GM21515 (cell line): ENCODE measurements at regions not wholly inside any gene's neighbourhood (a gene's known extent, or its start where the extent isn't known, plus 50 kb on each side); places are given as distances from the start of the nearest gene placed in this dataset.

Source experiments
- ATAC-seq: cut with Tn5 transposase; IDR thresholded peaks from one replicate; pipeline ENCODE4 v1.9.1; 2021; ENCODE audit not compliant: unreplicated experiment

DNA sequence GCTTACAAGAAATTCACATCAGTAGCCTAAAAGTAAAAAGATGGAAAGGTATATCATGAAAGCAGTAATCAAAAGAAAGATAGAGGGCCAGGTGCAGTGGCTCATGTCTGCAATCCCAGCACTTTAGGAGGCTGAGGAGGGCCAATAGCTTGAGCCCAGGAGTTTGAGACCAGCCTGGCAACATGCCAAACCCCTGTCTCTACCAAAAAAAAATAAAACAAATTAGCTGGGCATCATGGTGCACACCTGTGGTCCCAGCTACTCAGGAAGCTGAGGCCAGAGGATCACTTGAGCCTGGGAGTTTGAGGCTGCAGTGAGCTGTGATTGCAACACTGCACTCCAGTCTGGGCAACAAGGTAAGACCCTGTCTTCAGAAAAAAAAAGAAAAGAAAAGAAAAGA is 55.5 kb downstream of the GSPT2 start:
- no peak for ATAC-seq

DNA sequence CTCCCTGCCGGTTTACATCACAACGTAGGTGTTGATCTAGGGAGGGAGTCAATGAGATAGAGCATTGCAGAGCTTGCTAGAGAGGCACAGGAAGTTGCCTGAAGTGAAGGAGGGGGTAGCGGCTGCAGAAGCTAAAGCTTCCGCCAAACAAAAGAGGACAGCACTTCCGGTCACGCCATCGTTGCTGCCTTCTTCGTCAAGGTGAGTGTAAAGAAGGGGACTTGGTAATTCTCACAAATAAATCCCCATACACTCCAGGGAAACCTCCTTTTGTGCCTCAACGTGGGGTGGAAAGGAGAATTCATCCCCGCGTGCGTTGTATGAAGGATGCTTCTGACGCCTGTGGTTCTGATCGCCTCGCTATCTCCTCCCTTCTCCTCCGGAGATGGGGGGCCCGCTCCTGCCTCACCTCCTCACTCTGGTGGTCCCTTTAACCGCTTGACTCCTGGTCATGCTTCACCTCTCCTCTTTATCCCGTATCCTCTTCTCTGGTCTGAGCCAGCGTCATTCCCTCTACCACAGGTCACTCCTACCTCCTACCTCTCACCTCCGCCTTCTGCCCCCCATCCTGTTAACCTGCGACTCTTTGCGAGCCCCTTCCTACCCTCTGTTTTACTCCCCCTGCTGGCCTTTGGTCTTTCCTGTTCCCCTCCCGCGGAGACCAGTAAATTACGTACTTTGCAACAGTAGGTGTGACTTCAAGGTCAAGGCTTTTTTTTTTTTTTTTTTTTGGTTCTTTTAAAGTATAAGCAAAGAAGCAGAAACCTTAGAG is 59.9 kb downstream of the GSPT2 start:
- peak; percentile 88 for ATAC-seq

DNA sequence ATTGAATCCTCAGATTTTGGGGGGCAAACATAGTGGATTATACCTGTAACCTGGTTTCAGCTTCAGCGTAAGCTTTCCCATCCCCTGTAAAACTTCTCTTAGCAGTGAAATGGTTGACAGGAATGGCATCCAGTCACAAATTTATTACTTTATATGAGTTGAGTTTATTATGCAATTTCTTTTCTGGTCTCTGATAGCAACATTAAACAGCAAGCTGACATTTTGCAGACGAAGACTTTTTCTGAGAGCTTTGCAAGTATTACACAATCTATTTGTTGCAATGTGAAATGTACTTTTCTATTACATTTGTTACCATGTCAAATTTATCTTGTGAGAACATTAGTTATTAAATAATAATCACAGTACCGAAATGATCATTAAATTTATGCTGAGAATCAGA is 60.6 kb downstream of the GSPT2 start:
- ATAC-seq, result no peak

DNA sequence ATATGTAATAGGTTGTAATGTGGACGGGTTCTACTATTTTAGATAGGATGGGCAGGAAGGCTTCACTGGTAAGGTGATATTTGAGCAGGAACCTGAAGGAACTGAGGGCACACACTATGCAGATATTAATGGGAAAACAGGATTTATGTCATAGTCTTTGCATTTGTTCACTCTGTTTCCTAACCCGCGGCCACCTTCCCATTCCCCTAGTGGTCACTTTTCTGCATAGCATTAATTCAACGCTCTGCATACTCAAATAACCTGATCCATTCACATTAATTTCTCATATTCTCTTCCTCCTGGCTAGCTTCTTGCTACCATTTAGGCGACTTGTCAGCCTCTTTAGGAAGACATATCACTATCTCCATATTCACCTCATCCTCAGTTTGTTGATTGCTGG is 61.5 kb downstream of the GSPT2 start:
- no peak for ATAC-seq

DNA sequence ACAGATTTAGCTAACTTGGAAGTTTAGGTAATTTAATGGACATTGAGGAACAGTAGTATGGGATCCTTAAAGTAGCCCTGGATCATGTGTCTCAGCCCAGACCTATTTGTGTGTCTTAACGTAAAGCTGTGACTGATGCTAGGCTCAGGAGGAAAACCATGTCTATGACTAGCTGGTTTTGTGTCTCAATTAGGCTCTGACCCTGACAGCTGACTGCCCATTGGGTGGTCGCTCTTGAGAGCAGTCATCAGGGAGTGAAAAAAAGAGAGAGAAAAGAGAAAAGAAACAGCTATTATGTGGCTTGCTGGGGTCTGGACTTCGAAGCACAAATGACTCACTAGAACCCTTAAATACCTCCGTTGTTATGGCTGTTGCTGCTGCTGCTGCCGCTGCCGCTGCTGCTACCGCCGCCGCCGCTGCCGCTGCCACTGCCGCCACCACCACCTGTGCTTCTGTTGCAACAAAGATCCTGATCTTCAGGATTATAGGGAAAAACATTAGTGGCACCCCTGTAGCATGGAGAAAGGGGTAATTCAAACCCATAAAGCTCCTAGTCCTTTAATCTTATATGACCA is 70.7 kb downstream of the GSPT2 start:
- ATAC-seq, result no peak

DNA sequence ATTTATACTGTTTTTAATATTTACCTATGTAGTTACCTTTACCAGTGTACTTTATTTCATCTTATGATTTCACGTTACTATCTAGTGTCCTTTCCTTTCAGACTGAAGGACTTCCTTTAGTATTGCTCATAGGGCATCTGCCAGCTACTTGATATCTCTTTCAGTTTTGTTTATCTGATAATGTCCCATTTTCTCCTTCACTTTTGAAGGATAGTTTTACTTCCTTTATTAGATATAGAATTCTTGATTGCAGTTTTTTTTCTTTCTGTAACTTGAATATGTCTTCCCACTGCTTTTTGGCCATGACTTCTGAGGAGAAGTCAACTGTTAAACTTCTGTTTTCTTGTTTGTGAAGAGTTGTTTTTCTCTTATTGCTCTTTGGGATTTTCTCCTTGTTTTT is 69.4 kb upstream of the MAGED1 start:
- no peak for ATAC-seq

DNA sequence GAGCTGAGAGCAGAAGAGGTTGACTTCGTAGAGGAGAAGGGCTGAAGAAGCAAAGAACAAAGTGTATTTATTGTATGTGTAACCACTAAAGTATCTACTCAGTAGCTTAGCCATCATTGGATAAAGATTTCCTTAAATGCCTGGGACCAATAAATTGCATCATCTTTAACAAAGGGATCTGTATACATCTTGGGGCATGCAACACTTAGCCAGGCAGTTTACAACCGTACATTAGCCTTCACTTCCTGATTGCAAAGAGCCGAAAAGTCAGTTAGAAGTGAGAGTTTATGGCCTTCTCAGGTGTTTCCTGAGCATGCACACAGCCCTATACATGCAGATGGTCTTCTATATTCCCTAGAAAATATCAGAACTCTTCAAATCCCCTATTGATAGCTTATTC is 68.0 kb upstream of the MAGED1 start:
- no peak for ATAC-seq

DNA sequence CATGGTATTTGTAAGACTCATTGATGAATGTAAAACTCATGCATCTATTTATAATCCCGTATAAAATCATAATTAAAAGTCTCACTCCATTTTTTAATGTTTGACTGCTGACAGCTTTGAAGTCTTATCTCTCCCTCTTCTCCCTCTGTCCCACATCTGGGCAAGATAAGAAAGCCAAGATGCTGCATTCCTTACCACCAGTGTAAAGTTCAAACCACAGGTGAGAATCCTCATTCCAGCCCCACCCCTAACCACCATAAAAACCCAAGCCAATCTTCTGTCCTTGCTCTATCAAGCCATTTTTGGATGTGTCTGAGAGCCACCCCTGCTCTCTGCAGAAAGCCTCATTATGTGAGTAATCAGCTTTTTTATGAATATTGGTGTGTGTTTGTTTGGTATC is 59.3 kb upstream of the MAGED1 start:
- no peak for ATAC-seq

DNA sequence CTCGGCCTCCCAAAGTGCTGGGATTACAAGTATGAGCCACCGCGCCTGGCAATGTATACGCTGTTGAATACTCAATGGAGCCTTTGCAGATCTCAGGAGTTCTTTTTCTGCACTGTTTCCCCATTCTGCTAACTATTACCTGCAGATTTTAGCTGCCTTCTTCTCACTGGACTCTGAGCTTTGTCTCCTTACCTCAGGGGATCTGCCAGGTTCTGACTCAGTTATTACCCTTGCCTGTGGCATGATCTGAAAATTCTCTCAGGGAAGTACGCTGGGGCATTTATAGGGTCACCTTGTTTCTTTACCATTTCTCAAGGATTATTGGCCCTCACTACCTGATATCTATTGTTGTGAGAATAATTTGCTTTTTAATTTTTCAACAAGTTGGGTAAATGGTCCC is 56.6 kb upstream of the MAGED1 start:
- no peak for ATAC-seq

DNA sequence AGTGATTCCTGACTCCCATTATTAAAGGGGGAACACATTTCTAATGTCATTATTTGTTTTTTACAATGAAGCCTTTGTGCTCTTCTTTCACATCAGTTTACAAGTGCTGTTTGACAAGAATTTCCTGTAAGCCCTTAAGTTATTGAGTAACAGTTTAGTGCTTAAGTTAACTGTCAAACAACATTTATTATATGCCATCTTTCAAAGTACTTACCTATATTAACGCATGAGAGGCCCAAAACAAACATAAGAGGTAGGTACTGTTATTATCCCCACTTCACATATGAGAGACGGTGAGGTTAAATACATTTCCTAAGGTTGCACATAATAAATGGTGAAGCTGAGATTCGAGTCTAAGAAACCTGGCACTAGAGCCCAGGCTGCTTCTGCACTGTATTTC is 56.0 kb upstream of the MAGED1 start:
- ATAC-seq, result no peak

DNA sequence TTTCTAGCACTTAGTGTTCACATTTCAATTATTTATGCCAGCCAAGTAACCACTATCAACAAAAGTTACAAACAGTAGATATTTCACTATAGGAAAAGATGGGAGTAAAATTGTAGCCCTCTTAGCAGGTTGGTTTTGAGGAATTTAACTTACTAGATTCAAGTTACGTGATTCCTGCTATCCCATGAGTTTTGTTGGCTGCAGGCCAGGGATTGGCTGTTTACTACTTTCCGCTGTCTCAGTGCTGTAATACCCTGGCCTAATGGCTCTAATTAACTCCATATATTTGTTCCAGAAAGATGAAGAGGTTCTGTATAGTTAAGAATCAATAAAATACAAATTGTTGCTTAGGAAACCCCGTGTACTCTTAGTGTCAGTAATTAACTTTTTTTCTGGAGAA is 55.5 kb upstream of the MAGED1 start:
- no peak for ATAC-seq
